ENCODE measurements at regions not wholly inside any gene's neighbourhood (a gene's known extent, or its start where the extent isn't known, plus 50 kb on each side); places are given as distances from the start of the nearest gene placed in this dataset.

- Histone ChIP-seq H3K27ac (no peak overlapping the region), H3K9me3 (no peaks in the 10 kb centered on the region), H3K36me3 (no peaks in the 10 kb centered on the region), H3K4me3 (no peak overlapping the region), H3K4me1 (peaks cover 0 to 23% (median 0%) of the 10 kb centered on the region in 4 donors), H3K27me3 (no peaks in the 10 kb centered on the region)
- DNase-seq = no peak
- intact Hi-C loops (cut with DNase I; ENCODE audit: low total_unique reads) = no loop called here
- TF ChIP-seq, protein P1, sequence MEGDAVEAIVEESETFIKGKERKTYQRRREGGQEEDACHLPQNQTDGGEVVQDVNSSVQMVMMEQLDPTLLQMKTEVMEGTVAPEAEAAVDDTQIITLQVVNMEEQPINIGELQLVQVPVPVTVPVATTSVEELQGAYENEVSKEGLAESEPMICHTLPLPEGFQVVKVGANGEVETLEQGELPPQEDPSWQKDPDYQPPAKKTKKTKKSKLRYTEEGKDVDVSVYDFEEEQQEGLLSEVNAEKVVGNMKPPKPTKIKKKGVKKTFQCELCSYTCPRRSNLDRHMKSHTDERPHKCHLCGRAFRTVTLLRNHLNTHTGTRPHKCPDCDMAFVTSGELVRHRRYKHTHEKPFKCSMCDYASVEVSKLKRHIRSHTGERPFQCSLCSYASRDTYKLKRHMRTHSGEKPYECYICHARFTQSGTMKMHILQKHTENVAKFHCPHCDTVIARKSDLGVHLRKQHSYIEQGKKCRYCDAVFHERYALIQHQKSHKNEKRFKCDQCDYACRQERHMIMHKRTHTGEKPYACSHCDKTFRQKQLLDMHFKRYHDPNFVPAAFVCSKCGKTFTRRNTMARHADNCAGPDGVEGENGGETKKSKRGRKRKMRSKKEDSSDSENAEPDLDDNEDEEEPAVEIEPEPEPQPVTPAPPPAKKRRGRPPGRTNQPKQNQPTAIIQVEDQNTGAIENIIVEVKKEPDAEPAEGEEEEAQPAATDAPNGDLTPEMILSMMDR (IDR thresholded peaks at IDR 0.05) = no peak
These were observed 195.7 kb upstream of the PDZRN3 start for GRCh38 chr3:73820431-73820830.

GRCh38 chr3:73815966-73816365, 191.2 kb upstream of the PDZRN3 start:
- intact Hi-C loops (cut with DNase I; ENCODE audit: low total_unique reads) = no loop called here
- H3K4me1 ChIP-seq = peaks cover 0 to 6% (median 0%) of the 10 kb centered on the region in 4 donors
- DNase-seq = no peak

GRCh38 chr3:73813692-73814292, 189.1 kb upstream of the PDZRN3 start:
- DNase-seq = no peak
- TF ChIP-seq, protein P1 (IDR thresholded peaks at IDR 0.05) = no peak
- Histone ChIP-seq H3K27me3 (no peaks in the 10 kb centered on the region), H3K4me1 (no peaks in the 10 kb centered on the region), H3K9me3 (no peaks in the 10 kb centered on the region), H3K27ac (no peak overlapping the region), H3K4me3 (no peak overlapping the region), H3K36me3 (no peaks in the 10 kb centered on the region)
- intact Hi-C loops (cut with DNase I; ENCODE audit: low total_unique reads) = no loop called here

More at GRCh38 chr3:73815966-73816365, 191.2 kb upstream of the PDZRN3 start:
- Histone ChIP-seq H3K36me3 (no peaks in the 10 kb centered on the region), H3K27me3 (no peaks in the 10 kb centered on the region), H3K4me3 (no peak overlapping the region), H3K27ac (no peak overlapping the region), H3K9me3 (no peaks in the 10 kb centered on the region)
- TF ChIP-seq, protein P1 (IDR thresholded peaks at IDR 0.05) = no peak

DNA sequence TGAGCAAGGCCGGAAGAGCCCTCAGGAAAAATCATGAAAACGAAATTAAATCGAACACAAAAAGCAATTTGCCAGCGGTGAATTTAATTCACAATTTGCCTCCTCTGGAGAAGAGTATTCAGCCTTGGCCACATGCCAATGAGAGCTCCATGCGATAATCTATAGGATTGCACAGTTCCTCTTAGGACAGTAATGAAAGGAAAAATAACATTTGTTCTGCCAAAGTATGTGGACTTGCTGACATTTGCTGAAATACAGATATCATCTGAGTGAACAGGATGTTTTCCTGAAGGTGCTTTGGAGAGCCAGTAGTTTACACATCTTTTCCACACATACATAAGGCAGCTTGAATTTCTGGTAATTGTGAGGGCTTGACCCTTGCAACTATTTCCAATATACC, 188.6 kb upstream of the PDZRN3 start:
- no peak overlapping the region for H3K27ac ChIP-seq
- H3K4me3 ChIP-seq = no peak overlapping the region
- H3K36me3 ChIP-seq = no peaks in the 10 kb centered on the region
- H3K9me3 ChIP-seq = no peaks in the 10 kb centered on the region
- TF ChIP-seq, protein P1 (IDR thresholded peaks at IDR 0.05) = no peak
- DNase-seq = no peak
- H3K4me1 ChIP-seq = no peaks in the 10 kb centered on the region
- H3K27me3 ChIP-seq = no peaks in the 10 kb centered on the region
- intact Hi-C loops (cut with DNase I; ENCODE audit: low total_unique reads) = no loop called here

DNA sequence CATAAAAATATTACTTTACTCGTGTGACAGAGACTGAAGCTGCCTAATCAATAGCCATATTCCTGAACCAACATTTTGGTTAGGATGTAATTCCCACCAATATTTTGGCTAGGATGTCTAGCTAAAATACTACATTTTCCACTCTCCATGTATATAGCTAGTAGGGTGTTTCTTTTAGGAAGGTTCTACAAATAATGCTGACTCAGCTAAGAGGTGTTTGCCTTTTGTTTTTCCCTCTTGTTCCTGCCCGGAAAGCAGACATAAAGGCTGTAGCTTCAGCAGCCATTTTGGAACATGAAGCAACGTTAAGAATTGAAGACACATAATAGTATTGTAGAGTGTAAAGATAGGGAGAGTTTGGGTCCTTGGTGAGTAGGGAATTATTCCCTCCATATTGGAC, 187.3 kb upstream of the PDZRN3 start:
- Histone ChIP-seq H3K9me3 (no peaks in the 10 kb centered on the region), H3K36me3 (no peaks in the 10 kb centered on the region), H3K4me3 (no peak overlapping the region), H3K27ac (no peak overlapping the region), H3K4me1 (peaks cover 0 to 7% (median 2%) of the 10 kb centered on the region in 4 donors), H3K27me3 (no peaks in the 10 kb centered on the region)
- intact Hi-C loops (cut with DNase I; ENCODE audit: low total_unique reads) = no loop called here
- TF ChIP-seq, protein P1 (IDR thresholded peaks at IDR 0.05) = no peak
- no peak for DNase-seq

Data from tibial artery (tissue), 4 donors.